ENCODE measurements at regions not wholly inside any gene's neighbourhood (a gene's known extent, or its start where the extent isn't known, plus 50 kb on each side); places are given as distances from the start of the nearest gene placed in this dataset.

DNA sequence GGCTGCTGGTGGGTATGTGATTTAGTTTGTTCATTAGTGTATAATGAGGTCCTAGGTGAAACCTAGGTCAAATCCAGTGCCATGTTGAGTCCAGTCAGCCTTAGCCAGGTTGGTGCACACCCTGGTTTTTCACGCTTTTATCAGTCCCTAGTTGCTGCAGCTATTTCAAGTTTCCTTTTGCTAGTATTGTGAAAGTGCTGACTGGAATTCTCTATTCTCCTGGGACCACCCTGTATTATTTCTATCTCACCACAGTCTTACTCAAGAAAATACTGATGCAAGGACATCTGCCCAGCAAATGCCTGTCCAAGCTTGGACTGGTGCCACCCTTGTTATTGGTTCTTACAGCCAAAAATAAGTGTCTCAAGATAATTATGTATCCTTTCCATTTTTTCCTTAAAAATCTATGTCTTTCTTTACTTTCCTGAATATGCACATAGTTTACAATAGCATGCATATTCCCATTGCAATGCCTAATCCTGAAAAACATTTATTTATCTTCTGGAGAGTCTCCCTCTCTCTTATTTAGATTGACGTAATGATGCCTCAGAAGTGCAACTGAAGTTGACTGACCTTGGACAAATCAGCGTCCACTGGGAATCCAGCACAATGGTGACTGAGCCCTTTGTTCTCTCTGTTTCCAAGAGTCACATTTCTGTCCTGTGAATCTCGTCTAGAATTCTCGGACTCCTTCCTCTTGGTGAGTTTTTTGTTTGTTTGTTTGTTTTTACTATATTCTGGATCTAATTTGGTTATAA, 1075.0 kb downstream of the CDH9 start:
- peaks cover 10 to 24% of the 10 kb centered on the region in 2 donors for H3K9me3 Mint-ChIP-seq
- no peak for ATAC-seq
- H3K4me3 Mint-ChIP-seq = no peak overlapping the region

DNA sequence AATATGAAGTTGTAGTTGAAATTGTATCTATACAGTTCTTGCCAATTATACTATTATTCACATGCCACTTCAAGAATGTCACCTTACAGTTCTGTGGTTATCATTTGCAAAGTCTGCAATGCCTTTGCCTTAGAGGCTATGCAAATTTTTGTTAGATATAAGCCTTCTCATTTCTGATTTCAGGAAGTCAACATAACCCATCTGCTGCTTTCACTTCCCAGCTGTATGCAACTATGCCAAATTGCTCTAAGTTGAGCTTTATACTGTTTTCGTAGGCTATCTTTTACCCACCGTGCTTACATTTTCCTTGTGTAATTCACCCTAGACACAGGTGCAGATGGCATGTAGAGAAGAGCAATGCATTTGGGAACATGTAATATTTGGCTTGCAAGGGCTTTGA, 1083.0 kb downstream of the CDH9 start:
- 90% methylated on average over 2 of the region's 2 CpGs for WGBS (ENCODE audit: insufficient coverage)
- H3K27ac ChIP-seq (ENCODE audit: low read length) = no peak overlapping the region
- H3K4me1 Mint-ChIP-seq = no peaks in the 10 kb centered on the region
- H3K36me3 Mint-ChIP-seq = no peaks in the 10 kb centered on the region
- H3K4me1 ChIP-seq (ENCODE audit: control insufficient read depth, insufficient read depth, low read length) = no peaks in the 10 kb centered on the region
- H3K4me3 Mint-ChIP-seq = no peak overlapping the region
- DNase-seq (no peak), ATAC-seq (no peak)
- H3K27me3 Mint-ChIP-seq (ENCODE audit: low read depth in 2 of 2) = no peaks in the 10 kb centered on the region
- H3K27ac Mint-ChIP-seq = no peak overlapping the region
- H3K9me3 ChIP-seq (ENCODE audit: control insufficient read depth, insufficient read depth, low read length) = peaks cover 3% of the 10 kb centered on the region
- H3K36me3 ChIP-seq (ENCODE audit: control insufficient read depth, insufficient read depth, low read length) = no peaks in the 10 kb centered on the region
- TF ChIP-seq, protein P1, sequence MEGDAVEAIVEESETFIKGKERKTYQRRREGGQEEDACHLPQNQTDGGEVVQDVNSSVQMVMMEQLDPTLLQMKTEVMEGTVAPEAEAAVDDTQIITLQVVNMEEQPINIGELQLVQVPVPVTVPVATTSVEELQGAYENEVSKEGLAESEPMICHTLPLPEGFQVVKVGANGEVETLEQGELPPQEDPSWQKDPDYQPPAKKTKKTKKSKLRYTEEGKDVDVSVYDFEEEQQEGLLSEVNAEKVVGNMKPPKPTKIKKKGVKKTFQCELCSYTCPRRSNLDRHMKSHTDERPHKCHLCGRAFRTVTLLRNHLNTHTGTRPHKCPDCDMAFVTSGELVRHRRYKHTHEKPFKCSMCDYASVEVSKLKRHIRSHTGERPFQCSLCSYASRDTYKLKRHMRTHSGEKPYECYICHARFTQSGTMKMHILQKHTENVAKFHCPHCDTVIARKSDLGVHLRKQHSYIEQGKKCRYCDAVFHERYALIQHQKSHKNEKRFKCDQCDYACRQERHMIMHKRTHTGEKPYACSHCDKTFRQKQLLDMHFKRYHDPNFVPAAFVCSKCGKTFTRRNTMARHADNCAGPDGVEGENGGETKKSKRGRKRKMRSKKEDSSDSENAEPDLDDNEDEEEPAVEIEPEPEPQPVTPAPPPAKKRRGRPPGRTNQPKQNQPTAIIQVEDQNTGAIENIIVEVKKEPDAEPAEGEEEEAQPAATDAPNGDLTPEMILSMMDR (IDR thresholded peaks at IDR 0.05) = no peak
- intact Hi-C loops (cut with micrococcal nuclease) = no loop called here
- no peaks in the 10 kb centered on the region for H3K27me3 ChIP-seq (ENCODE audit: control insufficient read depth, insufficient read depth, low read length)
- peaks cover 11 to 14% of the 10 kb centered on the region in 2 donors for H3K9me3 Mint-ChIP-seq
- H3K4me3 ChIP-seq (ENCODE audit: low read length) = no peak overlapping the region

More for the DNA sequence above, 1075.0 kb downstream of the CDH9 start:
- 73% methylated on average over 5 of the region's 5 CpGs for WGBS (ENCODE audit: insufficient coverage)
- Histone ChIP-seq H3K36me3 (ENCODE audit: control insufficient read depth, insufficient read depth, low read length) (no peaks in the 10 kb centered on the region), H3K4me1 (ENCODE audit: control insufficient read depth, insufficient read depth, low read length) (no peaks in the 10 kb centered on the region), H3K9me3 (ENCODE audit: control insufficient read depth, insufficient read depth, low read length) (peaks cover 4% of the 10 kb centered on the region), H3K27ac (ENCODE audit: low read length) (no peak overlapping the region), H3K27me3 (ENCODE audit: control insufficient read depth, insufficient read depth, low read length) (no peaks in the 10 kb centered on the region), H3K4me3 (ENCODE audit: low read length) (no peak overlapping the region)
- Mint-ChIP-seq H3K4me1 (no peaks in the 10 kb centered on the region), H3K27ac (no peak overlapping the region), H3K27me3 (ENCODE audit: low read depth in 2 of 2) (no peaks in the 10 kb centered on the region), H3K36me3 (peaks cover 18% of the 10 kb centered on the region)
- intact Hi-C loops (cut with micrococcal nuclease) = no loop called here
- DNase-seq = no peak
- TF ChIP-seq, protein P1 (IDR thresholded peaks at IDR 0.05) = no peak

DNA sequence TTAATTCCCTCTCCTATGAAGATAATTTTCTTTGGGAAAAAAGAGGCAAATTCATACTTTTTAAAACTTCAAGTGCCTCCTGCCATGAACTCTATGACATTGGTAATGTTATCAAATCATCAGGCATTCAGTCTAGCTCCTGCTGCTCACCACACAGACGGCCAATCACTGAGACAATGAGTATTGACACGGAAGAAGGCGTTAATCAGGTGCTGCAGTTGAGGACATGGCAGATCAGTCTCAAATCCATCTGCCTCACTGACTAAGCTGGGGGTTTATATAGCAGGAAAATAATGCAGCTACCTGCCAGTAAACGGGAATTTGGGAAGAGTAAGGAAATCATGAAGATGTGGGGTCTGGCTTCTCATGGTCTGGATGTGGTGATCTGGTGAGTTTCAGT, 1087.7 kb downstream of the CDH9 start:
- Mint-ChIP-seq H3K9me3 (peaks cover 14 to 17% of the 10 kb centered on the region in 2 donors), H3K4me3 (no peak overlapping the region), H3K36me3 (no peaks in the 10 kb centered on the region), H3K27ac (no peak overlapping the region), H3K4me1 (no peaks in the 10 kb centered on the region), H3K27me3 (ENCODE audit: low read depth in 2 of 2) (no peaks in the 10 kb centered on the region)
- WGBS (ENCODE audit: insufficient coverage) = 63% methylated on average over 4 of the region's 4 CpGs
- H3K27me3 ChIP-seq (ENCODE audit: control insufficient read depth, insufficient read depth, low read length) = no peaks in the 10 kb centered on the region
- ATAC-seq (no peak), DNase-seq (no peak)
- H3K36me3 ChIP-seq (ENCODE audit: control insufficient read depth, insufficient read depth, low read length) = no peaks in the 10 kb centered on the region
- intact Hi-C loops (cut with micrococcal nuclease) = no loop called here
- no peak overlapping the region for H3K27ac ChIP-seq (ENCODE audit: low read length)
- no peak overlapping the region for H3K4me3 ChIP-seq (ENCODE audit: low read length)
- H3K9me3 ChIP-seq (ENCODE audit: control insufficient read depth, insufficient read depth, low read length) = peaks cover 3% of the 10 kb centered on the region
- TF ChIP-seq, protein P1 (IDR thresholded peaks at IDR 0.05) = no peak
- no peaks in the 10 kb centered on the region for H3K4me1 ChIP-seq (ENCODE audit: control insufficient read depth, insufficient read depth, low read length)

DNA sequence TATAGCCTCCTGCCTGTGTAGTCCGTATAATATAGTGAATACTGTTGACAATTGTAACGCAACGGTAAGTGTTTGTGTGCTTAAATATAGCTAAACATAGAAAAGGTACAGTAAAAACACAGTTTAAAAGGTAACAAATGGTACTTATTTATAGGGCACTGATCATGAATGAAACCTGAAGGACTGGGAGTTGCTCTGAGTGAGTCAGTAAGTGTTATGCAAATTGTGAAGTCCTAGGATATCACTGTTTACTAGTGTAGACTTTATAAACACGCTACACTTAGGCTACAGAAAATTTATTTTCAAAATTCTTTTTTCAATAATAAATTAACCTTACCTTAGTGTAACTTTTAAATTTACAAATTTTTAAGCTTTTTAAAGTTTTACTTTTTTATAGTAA, 1090.1 kb downstream of the CDH9 start:
- no peaks in the 10 kb centered on the region for H3K4me1 Mint-ChIP-seq
- 94% methylated on average over 3 of the region's 4 CpGs for WGBS (ENCODE audit: insufficient coverage)
- DNase-seq (no peak), ATAC-seq (no peak)
- peaks cover 10% of the 10 kb centered on the region for H3K36me3 Mint-ChIP-seq
- H3K27ac Mint-ChIP-seq = no peak overlapping the region
- Histone ChIP-seq H3K27me3 (ENCODE audit: control insufficient read depth, insufficient read depth, low read length) (no peaks in the 10 kb centered on the region), H3K36me3 (ENCODE audit: control insufficient read depth, insufficient read depth, low read length) (no peaks in the 10 kb centered on the region), H3K27ac (ENCODE audit: low read length) (no peak overlapping the region), H3K9me3 (ENCODE audit: control insufficient read depth, insufficient read depth, low read length) (peaks cover 3% of the 10 kb centered on the region), H3K4me3 (ENCODE audit: low read length) (no peak overlapping the region), H3K4me1 (ENCODE audit: control insufficient read depth, insufficient read depth, low read length) (no peaks in the 10 kb centered on the region)
- H3K9me3 Mint-ChIP-seq = peaks cover 16 to 19% of the 10 kb centered on the region in 2 donors
- H3K27me3 Mint-ChIP-seq (ENCODE audit: low read depth in 2 of 2) = no peaks in the 10 kb centered on the region
- intact Hi-C loops (cut with micrococcal nuclease) = no loop called here
- no peak overlapping the region for H3K4me3 Mint-ChIP-seq
- TF ChIP-seq, protein P1 (IDR thresholded peaks at IDR 0.05) = no peak
